ENCODE measurements at regions not wholly inside any gene's neighbourhood (a gene's known extent, or its start where the extent isn't known, plus 50 kb on each side); places are given as distances from the start of the nearest gene placed in this dataset.

DNA sequence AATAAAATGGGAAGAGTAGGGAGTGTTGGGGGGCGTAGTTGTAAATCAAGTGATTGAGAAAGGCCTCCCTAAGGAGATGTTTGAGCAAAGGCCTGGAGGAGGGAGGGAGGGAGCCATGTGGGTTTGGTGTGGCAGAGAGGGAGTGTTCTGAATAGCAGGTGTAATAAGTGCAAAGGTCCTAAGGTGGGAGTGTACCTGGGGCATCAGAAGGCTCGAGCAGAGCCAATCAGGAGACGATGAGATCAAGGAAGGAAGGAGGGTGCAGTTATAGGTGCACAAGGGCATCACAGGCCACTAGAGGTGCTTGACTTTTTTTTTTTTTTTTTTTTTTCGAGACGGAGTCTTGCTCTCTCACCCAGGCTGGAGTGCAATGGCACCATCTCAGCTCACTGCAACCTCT lies 77.9 kb upstream of the PLXNC1 start:
- no peak for DNase-seq

DNA sequence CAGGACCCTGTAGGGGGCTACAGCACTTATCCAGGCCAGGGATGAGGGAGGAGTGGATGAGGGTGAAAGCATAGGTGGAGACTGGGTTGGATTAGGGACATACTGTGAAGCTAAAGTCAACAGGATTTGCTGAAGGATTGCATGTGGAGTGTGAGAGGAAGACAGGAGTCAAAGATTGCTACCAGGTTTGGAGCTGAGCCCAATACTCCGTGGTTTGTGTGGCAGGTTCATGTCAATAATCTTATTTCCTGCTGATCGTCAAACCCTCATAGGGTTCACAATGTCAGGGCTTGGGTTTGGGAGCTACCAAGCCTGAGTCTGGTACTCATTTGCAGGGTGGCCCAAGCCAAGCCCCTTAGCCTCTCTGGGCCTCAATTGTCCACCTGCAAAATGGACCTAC lies 77.1 kb upstream of the PLXNC1 start:
- DNase-seq = no peak

DNA sequence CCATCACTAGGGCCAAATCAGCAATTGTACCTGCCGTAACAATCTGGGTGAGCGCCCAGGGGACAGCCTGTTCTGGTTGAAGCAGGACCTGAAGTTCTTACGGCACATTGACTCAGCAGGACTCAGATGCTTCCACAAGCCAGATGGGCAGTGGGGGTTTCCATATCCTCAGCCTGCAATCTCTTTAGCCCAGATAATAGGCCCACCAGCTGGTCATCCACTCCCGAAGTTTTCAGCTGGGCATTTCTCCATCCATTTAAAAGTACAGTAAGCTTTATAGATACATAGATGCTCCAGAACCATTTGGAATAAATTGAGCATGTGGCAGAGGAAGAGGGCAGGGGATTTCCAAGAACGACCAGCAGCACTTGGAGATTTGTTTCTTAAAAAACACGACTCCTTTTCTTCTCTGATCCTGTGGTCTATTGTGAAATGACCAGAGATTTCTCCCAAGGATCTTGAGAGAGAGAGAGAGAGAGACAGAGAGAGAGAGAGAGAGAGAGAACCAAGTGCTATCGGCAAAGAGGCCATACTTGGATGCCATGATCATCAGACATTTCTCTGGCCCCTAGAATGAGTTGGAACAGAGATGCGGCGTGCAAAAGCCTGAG lies 74.8 kb upstream of the PLXNC1 start:
- DNase-seq = no peak

DNA sequence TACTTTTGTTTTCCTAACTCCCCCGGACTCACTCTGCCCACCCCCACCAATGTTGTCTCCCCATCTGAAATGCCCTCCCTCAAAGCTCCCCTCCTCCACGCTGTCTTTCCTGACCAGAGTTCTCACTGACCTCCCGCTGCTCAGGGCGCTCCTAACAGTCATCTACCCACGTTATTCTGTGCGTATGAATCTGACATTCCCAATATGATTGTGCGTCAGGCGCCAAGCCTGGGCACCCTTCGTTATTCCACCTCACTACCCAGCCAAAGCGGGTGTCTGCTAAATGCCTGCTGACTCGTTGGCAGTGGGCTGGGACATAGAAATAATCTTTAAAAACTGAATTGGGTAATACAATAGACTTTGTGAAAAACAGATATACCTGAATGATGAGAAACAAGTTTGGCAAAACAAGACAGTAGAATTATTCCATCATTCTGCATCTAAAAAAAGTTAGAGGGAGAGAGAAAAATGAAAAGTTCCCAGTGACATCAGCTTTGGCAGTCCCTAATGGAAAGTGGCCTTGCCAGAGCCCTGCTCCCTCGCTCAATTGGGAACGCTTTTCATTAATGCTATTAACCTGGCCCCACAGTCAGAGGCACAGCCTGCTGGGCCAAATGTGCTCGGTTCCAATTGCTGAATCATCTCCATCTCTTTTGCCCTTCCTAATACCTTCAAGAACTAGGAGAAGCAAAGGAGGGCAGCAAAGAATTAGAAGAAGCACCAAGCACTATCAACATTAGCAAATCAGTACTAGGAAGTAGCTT lies 74.0 kb upstream of the PLXNC1 start:
- no peak for DNase-seq

DNA sequence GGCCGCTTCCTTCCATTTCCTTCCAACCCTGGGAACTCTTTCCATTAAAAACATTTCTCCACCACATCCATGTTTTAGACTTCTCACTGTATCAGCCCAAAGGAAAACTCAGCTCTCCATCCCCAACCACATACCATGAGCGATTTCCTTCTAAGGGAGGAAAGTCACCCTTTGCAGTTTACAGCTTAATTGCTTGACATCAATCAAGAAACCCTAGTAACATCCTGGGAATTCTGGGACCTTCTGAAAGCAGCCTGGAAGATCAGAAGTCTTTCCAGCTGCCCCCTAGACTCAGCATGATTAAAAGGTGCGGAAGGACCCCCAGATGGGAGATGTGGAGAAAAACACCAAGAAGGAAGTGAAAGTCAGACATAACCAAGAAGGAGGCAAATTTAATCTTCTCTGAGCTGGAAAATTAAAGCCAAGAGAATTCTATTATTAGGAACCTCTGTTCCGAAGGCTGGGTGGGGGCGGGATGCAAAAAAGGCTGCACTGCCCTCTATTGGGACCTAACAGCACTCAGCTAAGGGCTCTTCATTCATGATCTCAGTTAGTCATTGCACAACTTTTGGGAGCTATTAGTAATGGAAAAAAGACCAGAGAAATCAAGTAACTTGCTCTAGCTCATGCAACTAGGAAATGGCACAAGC lies 73.3 kb upstream of the PLXNC1 start:
- peak; percentile 23 for DNase-seq

DNA sequence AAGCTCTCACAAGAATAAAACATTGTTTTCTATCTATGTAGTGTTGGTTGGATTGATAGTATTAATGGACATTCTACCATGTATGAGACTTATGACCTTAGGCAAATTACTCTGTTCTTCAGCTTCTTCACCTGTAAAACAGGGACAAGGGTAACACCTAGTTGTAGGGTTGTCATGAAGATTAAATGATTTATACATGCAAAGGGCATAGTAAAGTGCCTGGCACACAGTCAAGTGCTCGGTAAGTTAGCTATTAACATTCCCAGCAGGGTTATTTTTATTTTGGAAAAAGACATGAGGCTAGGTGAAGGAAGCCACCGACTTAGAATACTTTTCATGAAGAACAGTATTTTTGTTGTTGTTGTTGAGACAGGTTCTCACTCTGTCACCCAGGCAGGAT lies 71.2 kb upstream of the PLXNC1 start:
- no peak for DNase-seq

DNA sequence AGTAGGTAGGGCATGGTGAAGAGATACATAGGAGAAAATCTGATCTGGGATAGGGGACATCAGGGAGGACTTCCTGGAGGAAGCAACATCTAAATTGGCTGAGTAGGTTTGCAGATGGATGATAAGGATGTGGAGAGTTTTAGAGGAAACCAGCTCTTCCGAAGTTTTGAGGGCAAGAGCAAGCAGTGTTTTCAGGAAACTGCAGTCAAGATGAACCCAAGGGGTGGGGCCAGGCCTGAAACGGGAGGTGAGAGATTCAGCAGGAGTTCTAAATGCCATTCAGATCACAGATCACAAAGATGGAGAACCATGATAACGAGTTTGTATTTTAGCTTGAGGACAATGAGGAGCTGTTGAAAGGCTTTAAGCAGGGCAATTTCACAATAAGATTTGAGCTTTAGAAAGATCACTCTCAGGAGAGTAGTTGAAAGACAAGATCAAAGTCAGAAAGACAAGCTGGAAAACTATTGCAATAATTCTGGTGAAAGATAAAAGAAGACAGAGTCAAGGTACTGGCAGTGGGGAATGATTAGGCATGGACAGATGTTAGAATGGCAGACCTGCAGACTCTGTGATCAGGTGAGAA lies 70.1 kb upstream of the PLXNC1 start:
- DNase-seq = peak; percentile 16

DNA sequence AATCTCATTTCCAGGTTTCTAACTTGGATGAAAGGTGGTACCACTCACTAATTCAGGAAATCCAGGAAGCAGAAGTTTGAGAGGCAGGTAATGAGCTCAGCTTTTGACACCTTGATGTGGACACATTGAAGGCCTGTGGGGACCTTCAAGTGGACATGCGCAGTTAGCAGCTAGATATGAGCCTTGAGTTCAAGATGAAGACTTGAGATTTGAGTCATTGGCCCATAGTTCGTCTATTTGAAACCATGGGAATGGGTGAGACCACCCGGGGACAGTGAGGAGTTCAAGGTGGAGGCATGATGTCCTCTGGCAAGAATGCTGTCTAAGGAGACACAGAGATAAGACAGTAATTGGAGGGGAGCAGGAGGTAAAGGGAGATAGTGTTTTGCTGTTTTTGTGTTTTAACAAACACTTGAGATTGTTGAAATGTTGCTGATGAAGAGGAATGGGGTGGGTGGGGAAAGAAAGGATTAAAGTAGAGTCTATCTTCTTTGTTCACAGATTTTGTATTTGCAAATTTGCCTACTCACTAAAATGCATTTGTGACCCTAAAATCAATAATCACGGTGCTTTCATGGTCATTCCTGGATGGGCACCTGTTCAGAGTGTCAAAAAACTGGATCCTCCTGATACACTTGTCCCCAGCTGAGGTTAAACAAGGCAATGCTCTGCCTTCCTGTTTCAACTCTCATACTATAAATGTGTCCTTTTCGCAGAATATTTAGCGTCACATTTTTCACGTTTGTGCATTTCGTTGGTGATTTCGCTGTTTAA lies 69.5 kb upstream of the PLXNC1 start:
- DNase-seq = no peak

DNA sequence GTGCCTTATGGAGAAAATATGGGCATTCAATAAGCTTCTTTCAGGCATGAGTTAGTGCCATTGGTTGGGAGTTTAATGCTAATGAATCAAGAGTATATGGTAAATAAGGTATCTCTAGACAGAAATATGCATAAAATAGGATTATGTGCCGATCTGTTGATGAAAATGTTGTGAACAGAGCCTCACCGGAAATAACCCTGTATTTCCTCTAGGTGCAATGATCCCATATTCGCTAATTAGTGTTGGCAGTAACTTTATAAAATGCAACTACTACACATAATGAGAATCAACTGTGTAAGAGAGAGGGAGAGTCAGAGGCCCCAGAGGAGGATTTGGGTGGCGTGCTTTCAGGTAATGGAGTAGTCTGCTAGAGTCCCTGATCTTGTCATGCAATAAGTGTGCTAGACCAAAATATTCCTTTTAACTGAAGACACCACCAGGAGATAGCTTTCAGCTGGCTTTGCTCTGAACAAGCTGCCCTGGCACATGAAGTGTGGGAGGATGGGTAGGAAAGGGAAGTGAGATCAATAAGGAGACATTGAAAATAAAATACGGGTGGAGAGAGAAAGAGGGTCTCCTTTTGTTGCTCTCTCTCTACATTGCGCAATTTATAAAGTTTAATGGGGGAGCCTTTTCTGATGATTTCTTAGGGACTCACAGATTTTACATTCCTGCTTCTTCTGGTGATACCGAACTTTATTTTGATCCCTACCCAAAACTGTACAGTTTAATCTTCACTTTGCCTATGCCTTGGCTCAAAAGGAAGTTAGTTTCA lies 68.6 kb upstream of the PLXNC1 start:
- no peak for DNase-seq

DNA sequence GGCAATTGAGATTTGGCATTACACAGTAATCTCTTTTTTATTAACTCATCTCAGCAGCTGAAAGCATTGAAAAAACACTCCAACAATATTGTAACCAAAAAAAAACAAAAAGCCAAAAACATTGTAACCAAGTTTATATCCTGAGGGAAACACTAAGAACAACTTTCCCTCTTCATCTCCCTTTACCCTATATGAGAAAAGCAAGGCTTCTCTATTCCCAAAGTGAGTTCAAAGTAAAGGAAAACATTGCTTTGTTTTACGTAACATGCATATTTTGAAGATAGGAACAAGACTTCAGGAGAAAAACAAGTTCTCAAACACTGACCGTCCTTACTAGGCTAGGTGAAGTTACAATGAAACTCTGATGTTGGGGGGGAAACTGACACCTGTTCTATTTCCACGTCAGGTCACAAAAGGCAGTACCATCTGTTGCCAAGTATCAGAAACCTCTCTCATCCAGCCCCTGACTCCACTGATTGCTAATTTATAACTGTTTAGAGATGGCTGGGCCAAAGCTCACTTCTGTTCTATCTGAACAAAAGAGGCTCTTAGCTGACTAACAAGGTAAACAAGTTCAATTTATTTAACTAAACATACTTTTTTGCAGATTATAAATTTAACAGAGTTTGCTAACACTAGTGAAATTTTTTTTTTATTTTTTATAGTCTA lies 67.9 kb upstream of the PLXNC1 start:
- DNase-seq = no peak

DNA sequence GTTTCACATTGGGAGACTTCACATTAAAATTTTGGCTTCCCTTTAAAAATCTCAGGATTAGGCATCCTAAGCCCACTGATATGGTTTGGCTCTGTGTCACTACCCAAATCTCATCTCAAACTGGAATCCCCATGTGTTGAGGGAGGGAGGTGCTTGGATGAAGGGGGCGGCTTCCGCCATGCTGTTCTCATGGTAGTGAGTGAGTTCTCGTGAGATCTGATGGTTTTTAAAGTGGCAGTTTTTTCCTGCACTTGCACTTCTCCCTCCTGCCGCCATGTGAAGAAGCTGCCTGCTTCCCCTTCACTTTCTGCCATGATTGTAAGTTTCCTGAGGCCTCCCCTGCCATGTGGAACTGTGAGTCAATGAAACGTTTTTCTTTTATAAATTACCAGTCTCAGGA lies 65.7 kb upstream of the PLXNC1 start:
- no peak for DNase-seq

DNA sequence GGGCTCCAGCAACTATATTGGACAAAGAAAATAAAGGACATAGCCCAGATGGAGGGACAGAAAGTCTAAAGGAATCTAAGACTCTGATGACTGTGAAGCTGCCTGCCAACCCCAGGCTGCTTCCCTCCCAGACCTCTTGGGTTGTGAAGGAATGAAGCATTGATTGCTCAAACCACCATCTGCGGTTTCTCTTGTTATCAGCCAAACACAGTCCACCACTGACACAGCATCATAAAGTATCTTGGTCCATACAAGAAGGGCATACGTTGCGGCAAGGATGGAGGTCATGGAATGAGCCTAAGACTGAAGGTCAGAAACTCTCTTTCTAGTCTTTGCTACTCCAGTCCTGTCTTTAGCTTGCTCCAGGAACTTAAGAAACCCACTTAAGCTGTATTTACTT lies 58.5 kb upstream of the PLXNC1 start:
- no peak for DNase-seq

DNA sequence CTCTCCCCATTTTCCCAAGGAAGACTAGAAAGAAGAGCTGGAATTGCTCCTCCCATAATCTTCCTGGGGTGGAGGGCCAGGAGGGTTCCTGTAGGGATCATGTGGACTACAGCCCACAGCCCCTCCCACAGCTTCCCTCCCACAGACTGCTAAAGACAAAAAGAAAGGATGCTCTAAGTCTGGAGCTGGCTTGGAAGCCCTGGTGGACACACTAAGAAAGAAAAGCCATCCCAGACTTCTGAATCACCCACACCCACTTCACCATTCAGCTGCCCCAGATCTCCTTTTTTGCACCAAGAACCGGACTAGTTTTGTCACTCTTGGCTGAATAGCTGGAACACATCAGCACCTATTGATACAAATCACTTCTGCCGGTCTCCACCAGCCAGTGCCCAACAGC lies 56.8 kb upstream of the PLXNC1 start:
- no peak for DNase-seq

DNA sequence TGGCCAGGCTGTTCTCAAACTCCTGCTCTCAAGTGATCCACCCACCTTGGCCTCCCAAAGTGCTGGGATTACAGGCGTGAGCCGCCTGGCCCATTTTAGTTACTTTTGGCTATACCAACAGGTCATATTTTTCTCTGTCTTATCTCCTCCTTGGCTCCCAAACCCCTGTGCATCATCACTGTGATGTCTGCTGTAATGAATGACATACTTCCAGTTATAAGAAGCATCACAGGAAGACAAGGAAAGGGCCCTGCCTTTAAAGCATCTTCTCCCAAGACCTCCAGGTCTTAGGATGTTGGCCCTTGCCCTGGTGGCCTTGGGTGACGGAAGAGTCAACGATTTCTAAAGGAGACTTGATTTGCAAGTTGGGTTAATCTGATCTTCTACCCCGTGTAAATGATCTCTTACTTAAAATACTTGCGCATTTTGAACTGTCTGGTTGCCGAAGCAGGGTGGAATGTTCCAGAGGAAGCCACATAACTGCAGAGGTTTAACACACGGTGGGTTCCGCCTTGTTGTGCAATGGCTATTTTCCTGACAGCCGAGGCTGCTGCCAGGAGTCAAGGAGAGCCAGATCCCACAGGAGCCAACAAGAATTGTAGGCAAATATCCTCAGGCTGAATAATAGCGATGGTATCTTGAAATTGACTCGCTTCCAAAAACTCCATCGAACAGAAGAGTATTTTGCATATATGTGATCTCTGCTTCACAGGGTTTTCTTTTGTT lies 55.7 kb upstream of the PLXNC1 start:
- no peak for DNase-seq

DNA sequence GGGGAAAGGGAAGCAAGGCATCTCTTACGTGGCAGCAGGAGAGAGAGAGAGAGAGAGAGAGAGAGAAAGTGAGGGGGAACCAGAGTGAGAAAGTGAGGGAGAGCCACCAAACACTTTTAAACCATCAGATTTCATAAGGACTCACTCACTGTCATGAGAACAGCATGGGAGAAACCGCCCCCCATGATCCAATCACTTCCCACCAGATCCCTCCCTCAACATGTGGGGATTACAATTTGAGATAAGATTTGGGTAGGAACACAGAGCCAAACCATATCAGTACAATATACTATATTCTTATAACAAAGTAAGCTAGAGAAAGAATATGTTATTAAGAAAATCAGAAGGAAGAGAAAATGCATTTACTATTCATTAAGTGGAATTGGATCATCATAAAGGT lies 53.7 kb upstream of the PLXNC1 start:
- no peak for DNase-seq

DNA sequence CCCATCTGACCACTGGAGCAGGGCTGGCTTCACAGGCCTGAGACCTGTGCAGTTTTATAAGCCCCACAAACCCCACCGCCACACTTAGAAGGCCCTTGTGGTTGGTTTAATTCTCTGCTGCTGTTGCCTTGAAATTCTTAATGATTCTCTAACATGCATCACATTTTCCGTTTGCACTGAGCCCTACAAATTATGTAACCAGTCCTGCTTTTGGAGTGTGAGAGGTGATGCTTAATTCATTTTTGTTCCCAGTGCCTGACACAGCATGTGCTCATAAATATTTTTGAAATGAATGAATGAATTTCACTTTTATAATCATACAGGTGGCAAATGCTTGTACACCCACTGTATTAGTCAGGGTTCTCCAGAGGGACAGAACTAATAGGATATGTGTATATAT lies 52.8 kb upstream of the PLXNC1 start:
- no peak for DNase-seq

DNA sequence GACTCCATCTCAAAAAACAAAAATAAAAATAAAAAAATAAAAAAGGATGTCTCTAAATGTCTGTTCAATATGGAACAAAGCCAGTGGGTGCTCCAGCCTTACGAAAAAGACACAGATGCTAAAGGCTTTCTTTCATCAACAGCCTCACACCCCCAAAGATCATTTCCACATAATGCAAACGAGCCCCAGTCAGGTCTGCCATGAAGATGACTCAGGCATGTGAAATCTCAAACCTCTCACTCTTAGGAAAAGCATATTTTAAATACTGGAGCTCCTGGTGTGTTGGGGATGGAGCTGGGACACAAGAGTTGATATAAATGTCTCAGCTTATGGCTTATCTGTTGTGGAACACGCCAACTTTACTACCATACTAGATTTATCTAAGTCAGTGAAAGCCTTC lies 49.9 kb upstream of the PLXNC1 start:
- DNase-seq = no peak
